NCI-H460 (cell line): ENCODE measurements at regions not wholly inside any gene's neighbourhood (a gene's known extent, or its start where the extent isn't known, plus 50 kb on each side); places are given as distances from the start of the nearest gene placed in this dataset.
"Not testable (repeated sequence)": the region's sequence is repeated elsewhere in the genome, so short reads cannot be mapped to it uniquely, and the experiment has no call there.

ENCODE experiments used
- DNase-seq: peaks from one replicate; pipeline ENCODE4 v3.0.0-alpha.2; 2016; ENCODE audit warnings: low read depth; ENCODE audit errors: extremely low read depth

DNA sequence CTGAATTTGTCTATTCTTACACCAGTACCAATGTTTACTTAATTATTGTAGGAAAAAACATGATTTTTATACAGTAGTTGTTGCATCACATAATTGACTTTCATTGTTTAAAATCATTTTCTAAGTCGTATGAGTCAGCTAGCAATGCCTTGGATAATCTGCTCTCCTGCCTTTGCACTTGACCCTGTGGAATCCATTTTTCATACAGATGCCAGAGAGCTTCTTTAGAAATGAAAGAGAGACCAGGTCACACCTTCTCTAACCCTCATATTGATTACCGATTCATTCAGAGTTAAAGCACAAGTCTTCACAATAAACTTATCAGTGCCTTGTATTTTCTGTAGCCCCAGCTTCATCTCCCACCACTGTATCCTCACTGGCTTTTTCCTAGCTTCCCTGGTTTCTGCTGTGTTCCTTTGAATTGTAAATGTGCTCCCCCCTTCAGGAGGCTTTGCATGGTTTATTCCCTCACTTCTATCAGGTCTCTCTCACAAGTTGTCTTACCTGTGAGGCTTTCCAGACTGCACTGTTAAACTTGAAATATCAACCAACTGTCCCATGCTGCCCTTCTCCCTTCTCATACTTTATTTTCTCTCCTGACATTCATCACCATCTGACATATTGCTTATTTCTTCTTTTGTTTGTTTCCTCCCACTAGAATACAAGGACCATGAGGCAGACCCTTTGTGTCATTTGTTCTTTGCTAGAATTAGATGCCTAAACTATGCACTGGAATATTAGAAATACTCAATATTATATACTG, 662.0 kb upstream of the GBE1 start:
- DNase-seq: no peak

DNA sequence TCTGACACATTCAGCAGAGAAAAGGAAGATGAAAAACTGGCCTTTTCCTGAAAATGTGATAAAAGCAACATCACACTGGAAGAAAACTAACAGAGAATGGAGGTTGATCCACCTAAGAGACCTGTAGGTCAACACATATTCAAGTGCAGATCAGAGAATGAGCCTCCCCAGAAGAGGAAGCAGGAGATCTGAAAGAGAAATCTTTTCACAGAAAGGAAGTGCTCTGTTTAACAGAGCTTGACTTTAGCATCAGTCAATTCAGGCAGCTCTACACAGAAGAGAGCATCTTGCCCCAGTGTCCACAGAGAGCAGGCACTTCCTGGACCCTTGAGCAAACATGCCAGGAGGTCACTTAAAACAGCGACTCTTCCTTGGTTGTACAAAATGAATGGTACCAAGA, 655.4 kb upstream of the GBE1 start:
- no peak for DNase-seq

DNA sequence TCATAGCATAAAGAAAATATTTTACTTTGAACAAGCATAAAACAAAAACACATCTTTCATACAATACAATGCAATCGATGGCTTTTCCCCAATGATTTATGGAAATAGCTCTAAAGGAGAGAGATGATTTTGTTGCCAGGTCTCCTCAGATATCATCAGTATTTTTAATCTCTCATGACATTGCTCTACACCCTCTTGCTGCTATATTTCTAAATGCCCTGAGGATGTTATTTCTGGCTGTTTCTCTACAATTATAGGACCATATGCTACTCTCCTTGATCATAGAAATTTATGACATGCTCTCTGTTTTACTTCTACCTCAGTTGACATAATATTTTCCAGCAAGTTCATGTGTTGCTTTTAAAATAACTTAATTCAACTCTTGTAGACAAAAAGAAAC, 654.9 kb upstream of the GBE1 start:
- DNase-seq: no peak

DNA sequence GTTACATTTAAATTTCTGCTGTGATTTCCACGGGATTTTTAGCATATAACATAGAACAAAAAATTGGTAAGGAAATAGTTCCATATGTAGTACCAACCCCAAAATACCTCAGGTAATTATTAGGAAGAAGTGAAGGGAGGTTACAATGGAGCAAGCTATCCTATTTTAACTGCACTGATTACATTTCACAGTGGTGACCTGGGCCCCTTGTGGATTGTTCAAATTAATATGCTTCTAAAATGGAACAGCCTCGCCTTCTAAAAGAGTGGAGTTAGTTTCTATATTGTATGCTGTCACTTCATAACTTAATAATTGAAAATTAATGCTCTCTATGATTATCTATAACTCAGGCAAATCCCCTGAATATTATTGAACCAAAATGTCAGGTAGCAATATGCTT, 651.7 kb upstream of the GBE1 start:
- no peak for DNase-seq

DNA sequence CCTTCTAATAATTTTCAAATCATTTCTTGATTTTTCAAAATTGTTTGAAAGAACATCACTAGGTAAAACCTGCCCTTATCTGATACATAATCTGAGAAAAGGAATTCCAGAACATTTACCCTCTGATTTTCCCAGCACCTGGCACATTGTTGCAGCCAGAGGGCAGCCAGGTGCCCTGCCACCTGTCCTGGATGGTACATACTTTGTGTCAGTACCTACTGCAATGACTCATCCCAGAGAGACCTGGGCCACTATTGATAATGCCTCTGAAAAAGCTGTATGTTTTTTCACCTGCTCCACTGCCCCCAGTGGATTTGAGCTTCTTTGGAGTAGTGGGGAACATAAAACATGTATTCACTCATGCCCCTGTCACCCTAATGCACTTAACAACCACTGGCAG, 648.9 kb upstream of the GBE1 start:
- DNase-seq: no peak

DNA sequence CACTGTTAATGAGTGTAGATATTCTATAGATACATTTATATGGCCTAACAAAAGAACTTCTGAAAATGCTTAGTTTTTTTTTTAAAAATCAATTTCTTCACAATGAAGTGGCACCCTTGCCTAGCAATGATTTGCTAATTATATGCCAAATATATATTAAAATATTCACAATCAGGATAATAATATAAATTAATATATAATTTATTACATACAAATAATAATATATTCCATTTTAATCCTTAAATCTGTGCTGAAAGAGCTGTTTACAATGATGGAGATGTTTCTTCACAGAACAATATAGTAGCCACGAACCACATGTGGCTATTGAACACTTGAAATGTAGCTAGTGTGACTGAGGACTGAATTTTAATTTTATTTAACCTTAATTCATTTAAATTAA, 648.4 kb upstream of the GBE1 start:
- no peak for DNase-seq

DNA sequence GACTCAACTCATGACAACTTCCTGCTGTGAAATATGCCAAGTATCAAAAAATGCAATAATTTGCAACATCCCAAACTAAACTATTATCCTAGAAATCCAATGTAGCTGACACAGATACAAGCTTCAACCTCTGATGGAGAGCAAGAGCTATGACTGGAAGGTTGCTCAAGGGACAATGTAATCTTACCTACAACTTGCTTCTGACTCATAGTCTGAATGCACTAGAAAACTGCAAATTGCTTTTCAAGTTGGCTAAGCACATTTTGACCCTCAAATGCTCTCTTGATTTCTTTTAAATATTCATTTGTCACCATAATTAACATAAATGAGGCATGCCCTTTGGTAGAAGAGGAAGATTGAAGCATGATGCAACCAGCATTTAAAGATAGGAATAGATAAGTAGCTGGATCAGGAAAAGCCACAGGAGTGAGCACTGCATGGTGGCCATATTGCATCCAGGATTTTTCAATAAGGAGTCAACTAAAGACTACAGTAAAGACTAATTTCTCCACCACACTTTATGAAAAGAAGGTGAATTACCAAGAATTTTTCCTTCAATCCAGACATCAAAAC, 630.8 kb upstream of the GBE1 start:
- DNase-seq: no peak

DNA sequence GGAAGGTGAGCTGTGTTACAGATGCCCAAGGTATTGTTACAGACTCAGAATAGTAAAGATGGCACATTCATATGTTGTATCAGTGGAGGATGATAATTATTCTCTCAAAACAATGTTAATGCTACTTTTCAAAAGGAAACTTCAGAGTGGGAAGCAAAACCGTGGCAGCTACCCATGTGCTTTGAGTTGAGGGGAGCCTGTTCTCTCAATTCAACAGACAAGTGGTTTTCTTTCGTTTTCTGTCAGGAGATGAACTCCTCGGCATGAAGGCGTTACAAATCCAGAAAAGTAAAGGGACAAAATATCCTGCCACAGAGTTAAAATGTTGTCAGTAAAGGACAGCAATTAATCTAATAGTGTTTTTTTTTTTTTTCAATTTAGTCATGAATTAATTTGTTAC, 629.4 kb upstream of the GBE1 start:
- no peak for DNase-seq

DNA sequence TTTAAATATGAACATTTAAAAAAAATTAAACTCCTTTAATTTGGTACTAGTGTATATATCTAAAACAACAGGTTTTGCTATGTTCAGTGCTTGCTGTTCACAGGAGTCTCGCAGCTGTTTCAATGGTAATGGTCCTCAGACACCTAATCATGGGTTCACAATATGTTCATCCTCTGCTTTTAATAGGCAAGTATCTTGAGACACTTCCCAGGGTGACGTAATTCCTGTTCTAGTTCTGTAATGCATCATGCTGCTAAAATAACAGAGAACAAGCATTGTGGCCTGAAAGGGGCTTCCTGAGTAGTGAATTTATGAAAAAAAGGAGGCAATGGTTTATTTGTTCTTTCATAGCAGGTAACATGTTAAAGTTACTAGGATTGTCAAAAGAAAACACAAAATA, 625.2 kb upstream of the GBE1 start:
- DNase-seq: no peak

DNA sequence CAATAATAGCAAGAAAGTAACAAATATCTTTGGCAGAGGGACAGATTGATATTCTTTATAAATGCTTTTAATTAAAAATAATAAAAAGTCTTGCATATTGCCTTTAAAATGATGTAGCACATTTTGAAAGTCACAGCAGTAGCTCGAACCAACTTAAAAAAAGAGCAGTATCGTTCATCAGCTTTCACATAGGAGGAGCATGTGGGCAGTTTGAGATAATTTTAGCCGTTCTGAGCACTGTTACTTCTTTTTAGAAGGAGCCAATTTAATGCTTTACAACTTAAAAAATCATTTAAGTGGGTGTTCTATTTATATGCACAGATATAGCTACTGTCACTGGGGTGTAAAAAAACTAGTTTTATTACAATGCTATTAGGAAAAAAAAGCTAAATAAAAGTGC, 622.7 kb upstream of the GBE1 start:
- no peak for DNase-seq

DNA sequence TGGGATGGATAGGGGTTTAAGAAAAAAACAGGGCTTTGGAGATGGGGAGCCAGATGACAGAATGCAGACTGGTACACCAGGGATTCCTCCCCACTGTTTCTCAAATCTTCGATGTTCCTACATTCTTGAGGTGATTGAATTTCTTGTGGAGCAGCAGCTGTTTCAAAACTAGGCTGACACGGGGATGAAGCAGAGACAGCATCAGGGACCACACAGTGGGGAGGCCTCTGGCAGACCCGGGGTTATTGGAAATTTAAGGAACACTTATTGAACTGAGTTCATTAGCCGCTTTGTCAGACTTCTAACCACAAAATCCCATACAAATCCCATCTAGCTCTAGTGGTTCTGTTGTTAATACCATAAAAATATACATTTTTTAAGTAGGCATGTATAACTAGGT, 621.4 kb upstream of the GBE1 start:
- DNase-seq: no peak

DNA sequence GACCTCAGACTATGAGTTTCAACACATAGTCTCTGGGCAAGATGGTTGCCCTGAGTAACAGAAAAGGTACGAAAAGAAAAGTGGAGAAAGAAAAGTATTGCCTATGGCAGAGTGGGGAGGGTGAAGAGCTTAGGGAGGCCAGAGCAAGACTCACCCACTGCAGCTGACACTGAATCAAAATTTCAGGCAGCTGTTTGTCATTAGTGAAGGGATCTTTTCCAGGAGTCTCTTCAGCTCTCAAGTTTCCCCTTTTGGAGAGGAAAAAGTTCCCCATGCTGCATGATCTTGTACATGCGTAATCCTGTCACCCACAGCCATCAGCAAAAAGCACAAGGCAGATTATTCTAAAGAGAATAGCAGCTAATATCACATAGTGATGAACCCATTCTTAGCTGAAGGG, 616.9 kb upstream of the GBE1 start:
- DNase-seq: no peak

DNA sequence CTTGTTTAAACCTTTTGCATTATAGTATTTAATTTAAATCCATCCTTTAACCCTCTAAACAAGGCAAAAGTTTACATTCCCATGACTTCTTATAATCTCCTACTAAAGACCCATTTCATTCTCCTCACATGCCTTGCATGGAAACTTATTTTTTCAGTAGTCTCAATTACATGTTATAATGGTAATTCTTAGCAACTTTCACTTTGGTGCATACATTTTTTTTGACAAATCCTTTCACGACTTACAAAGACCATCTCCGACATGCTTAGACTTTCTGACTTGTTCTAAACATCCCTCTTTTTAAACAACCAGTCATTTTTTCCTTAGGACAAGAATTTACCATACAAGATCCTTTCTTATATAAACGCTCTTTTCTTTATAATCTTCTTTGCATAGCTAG, 615.4 kb upstream of the GBE1 start:
- no peak for DNase-seq

DNA sequence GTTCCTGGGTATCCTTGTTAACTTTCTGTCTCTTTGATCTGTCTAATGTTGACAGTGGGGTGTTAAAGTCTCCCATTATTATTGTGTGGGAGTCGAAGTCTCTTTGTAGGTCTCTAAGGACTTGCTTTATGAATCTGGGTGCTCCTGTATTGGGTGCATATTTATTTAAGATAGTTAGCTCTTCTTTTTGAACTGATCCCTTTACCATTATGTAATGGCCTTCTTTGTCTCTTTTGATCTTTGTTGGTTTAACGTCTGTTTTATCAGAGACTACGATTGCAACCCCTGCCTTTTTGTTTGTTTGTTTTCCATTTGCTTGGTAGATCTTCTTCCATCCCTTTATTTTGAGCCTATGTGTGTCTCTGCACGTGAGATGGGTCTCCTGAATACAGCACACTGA, 612.4 kb upstream of the GBE1 start:
- DNase-seq: not testable (repeated sequence)

DNA sequence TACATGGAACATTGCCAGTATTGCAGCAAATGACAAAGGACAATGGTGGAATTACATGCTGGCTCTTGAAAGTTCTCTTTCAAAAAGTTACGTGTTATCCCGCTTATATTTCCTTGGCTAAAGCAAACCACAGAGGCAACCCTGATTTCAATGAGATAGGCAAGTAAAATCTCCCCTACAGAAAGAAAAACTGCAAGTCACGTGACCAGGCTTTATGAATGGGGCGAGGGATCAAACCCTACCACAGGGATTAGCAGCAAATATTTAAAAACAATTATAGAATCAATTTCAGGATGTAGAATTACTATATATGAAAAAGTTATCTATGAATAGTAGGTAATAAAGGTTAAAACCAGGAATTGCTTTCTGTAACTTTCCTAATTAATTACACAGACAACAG, 603.4 kb upstream of the GBE1 start:
- no peak for DNase-seq

DNA sequence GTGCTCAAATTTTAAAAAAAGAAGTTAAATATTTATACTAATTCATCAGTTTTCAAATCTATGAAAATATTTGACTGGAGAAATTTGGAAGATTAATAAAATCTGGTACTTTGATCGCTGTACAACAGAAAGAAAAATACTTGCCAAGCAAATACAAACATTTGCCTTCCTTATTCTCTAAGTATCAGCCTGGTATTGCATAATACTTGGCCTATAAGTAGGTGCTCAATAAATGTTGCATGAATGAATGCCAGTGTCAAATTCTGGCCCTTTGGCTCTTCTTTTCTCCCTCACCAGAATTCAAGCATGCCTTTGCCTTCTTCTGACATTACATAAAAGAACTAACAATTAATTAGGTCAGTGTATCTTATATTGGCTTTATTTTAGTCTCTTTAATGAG, 601.7 kb upstream of the GBE1 start:
- DNase-seq: no peak

DNA sequence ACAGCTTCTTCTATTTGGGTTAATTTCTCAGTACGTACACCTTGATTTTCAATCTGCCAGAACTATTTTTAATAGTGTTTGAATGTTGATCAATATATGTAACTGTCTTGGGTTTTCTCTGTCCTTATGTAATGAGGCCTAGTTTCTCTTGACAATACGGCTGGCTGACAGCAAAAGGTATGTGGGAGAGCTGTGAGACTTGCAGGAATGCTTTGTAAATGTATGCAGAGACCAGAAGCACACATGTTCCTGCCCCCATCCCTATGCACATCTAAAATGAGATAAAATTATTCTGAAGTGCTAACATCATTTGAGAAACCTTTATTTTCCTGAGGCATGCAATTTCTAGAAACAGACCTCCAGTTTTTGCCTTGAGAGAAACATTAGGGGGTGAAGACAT, 593.8 kb upstream of the GBE1 start:
- DNase-seq: no peak

DNA sequence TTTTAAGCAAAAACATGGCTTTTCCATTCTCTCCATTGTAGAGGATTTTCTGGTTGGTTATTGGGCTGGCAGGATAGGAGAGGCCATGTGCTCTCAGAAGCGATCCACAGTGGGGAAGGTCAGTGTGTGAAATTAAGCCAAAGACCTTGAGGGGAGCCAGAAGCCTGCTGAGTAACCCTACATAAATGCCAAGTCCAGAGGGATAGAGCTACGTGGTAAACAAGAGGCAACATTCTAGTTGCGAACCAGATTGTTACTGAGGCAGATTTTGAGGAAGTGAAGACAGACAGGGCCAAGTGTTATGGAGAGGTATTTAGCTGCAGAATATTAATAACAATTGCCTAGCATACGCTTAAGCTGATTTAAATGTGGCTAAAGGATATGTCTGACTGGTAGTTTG, 592.8 kb upstream of the GBE1 start:
- DNase-seq: no peak

DNA sequence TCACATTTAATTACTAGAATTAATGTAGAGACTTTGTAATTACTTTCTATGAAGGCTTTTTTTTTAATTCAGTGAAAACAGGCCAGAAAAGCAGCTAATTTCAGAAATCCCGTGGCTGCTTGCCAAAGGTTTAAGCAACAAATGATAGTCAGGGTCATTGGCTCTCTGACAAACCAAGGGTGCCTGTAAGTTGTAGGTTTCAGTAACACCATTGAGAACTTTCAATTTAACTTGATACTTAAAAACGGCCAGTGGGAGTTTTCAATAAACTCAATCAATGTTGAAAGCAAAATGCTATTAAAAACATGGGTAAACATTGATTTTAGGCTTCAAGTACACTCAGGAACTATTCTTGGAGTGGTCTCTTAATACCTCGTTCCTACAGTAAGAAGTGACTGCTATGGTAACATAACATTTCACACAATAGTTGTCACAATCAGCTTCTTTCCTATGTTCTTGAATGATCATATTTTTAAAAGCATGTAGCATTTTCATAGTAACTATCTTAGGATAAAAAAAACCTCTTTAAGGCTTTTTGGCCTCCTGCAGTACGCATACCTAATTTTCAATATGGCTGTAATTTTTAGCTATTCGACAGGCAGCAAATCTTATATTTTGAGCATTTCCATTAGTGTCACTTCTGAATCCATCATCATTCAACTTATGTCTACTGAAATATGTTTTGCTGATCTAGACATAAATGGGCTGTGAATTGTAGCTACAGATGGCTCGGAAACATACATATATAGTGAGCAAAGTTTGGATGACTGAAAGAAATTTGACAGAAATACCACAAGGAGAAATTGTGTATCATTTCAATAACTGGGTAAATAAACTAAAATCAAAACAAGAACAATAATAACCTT, 592.1 kb upstream of the GBE1 start:
- DNase-seq: no peak

DNA sequence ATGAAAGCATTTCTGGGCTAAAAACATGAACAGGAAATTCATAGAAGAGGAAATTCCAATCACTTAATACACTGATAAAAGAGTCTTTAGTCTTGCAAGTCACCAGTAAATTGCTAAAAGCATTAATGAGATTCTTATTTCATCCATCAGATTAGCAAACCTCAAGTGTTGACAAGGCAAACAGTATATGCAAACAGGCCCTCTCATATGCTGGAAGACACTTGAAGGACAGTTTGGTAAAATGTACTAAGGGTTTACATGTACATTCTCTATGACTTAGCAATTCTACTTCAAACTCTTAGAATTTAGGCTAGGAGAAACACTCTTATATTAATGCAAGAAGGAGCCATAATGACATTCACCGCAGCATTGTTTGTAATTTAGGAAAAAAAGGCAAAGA, 586.1 kb upstream of the GBE1 start:
- DNase-seq: no peak

DNA sequence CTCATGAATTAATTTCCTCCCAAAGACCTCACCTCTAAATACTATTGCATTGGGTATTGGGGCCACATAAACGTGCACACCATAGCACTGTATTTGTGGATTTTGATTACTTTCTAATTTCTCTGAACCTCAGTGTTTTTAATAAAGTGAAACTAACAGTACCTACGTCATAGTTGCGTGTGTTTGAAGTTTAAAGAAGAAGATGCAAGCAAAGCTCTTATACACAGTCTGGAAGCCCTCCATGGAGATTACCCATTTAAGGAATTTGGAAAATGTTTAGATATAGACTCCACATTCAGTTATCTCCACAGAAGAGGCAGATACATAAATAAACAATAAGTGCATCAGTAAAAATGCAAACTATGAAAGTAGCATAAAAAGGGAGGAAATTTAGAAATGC, 581.1 kb upstream of the GBE1 start:
- DNase-seq: no peak

DNA sequence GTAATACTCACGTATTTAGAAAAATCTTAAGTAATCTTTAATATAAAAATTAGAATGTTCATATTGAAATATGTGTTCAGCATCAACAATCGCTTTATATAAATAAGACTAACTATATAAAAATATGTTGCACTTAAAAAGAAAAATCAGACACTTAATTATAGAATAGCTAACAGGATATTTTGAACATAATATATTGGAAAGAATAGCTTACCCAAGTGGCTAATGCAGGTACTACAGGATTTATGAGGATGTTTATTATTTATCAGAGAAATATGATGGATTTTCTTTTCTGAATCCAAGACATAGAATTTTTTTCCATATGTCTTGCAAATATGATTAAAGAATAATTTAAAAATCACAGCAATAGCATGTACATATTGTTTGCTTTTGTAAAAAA, 567.9 kb upstream of the GBE1 start:
- DNase-seq: no peak
